K562 (cell line): ENCODE measurements at regions not wholly inside any gene's neighbourhood (a gene's known extent, or its start where the extent isn't known, plus 50 kb on each side); places are given as distances from the start of the nearest gene placed in this dataset.

Source experiments
- CBFA2T3 ChIP-seq: fragments of 450-650 bp; IDR thresholded peaks from 2 replicates; pipeline ENCODE4 v1.6.1; 2017
- CREB1 ChIP-seq, 2 experiments: sonication (generic) in 1 of 2; formaldehyde crosslinking in 1 of 2; IDR thresholded peaks; 2 replicates each; pipeline versions ENCODE4 v1.6.1 to v1.8.0; 2012 to 2022; ENCODE audit warnings: inconsistent platforms in 1 of 2, mild to moderate bottlenecking in 1 of 2, missing genetic modification reagents in 1 of 2, moderate library complexity in 1 of 2
- JUND ChIP-seq, 2 experiments: IDR thresholded peaks; 2 replicates in 1 of 2; 3 replicates in 1 of 2; pipeline ENCODE4 v1.6.1; 2011; ENCODE audit warnings: borderline replicate concordance in 2 of 2, low read depth in 2 of 2, low read length in 2 of 2, improper control_type of control experiment in 1 of 2, missing biosample characterization in 1 of 2, missing genetic modification characterization in 1 of 2, missing genetic modification reagents in 1 of 2
- KDM1A ChIP-seq, 2 experiments: fragments of 450-650 bp; IDR thresholded peaks; 2 replicates each; pipeline ENCODE4 v1.6.1; 2016; ENCODE audit warnings: mild to moderate bottlenecking in 2 of 2
- KLF1 ChIP-seq: fragments of 450-650 bp; IDR thresholded peaks from 2 replicates; pipeline ENCODE4 v1.6.1; 2016; ENCODE audit warnings: missing genetic modification characterization, missing compliant biosample characterization
- MEF2A ChIP-seq: IDR thresholded peaks from 2 replicates; pipeline ENCODE4 v1.6.1; 2011; ENCODE audit warnings: low read depth, mild to moderate bottlenecking, low read length, moderate library complexity; ENCODE audit not compliant: control insufficient read depth
- NCOA2 ChIP-seq, 2 experiments: fragments of 450-650 bp; IDR thresholded peaks; 2 replicates each; pipeline ENCODE4 v1.6.1; 2018; ENCODE audit warnings: mild to moderate bottlenecking in 2 of 2, moderate library complexity in 1 of 2; ENCODE audit not compliant: partially characterized antibody in 2 of 2
- NR2F6 ChIP-seq: fragments of 450-650 bp; formaldehyde crosslinking; IDR thresholded peaks from 2 replicates; pipeline ENCODE4 v1.4.0; 2020; ENCODE audit warnings: mild to moderate bottlenecking
- POLR2A ChIP-seq: fragments of 450-650 bp; conservative IDR thresholded peaks from 2 replicates; pipeline ENCODE4 v1.6.1; 2016
- SMARCE1 ChIP-seq: fragments of 450-650 bp; IDR thresholded peaks from 2 replicates; pipeline ENCODE4 v1.7.1; 2016; ENCODE audit warnings: mild to moderate bottlenecking
- SOX6 ChIP-seq: fragments of 450-650 bp; IDR thresholded peaks from 2 replicates; pipeline ENCODE4 v1.6.1; 2014; ENCODE audit warnings: mild to moderate bottlenecking
- TEAD4 ChIP-seq, 2 experiments: sonication (generic) in 1 of 2; formaldehyde crosslinking in 1 of 2; IDR thresholded peaks; 2 replicates each; pipeline versions ENCODE4 v1.6.1 to v1.8.0; 2012 to 2022; ENCODE audit warnings: borderline replicate concordance in 1 of 2, inconsistent platforms in 1 of 2, low read length in 1 of 2, mild to moderate bottlenecking in 1 of 2, missing genetic modification reagents in 1 of 2
- ZC3H8 ChIP-seq: fragments of 450-650 bp; IDR thresholded peaks from 2 replicates; pipeline ENCODE4 v1.6.1; 2017
- ZNF175 ChIP-seq: fragments of 200-800 bp; sonication (Bioruptor generic); IDR thresholded peaks from 2 replicates; pipeline ENCODE4 v1.6.1; 2016; ENCODE audit warnings: low read depth, mild to moderate bottlenecking, missing genetic modification characterization, missing compliant biosample characterization
- ZNF224 ChIP-seq: sonication (generic); formaldehyde crosslinking; IDR thresholded peaks from 2 replicates; pipeline ENCODE4 v1.8.0; 2022; ENCODE audit warnings: mild to moderate bottlenecking, missing genetic modification reagents
- TF ChIP-seq, protein P1 (sequence below): fragments of 250-450 bp; sonication (Bioruptor Pico); IDR thresholded peaks from 2 replicates; pipeline ENCODE4 v1.4.0; 2020
- TF ChIP-seq, protein P2 (sequence below): sonication (generic); formaldehyde crosslinking; IDR thresholded peaks from 2 replicates; pipeline ENCODE4 v1.8.0; 2022; ENCODE audit warnings: missing genetic modification reagents, mild to moderate bottlenecking, borderline replicate concordance
- TF ChIP-seq, protein P3 (sequence below): conservative IDR thresholded peaks from 2 replicates; pipeline ENCODE4 v1.6.1; 2011; ENCODE audit warnings: low read depth, mild to moderate bottlenecking, low read length; ENCODE audit not compliant: control insufficient read depth
- TF ChIP-seq, protein P4 (sequence below): sonication (generic); formaldehyde crosslinking; IDR thresholded peaks from 2 replicates; pipeline ENCODE4 v1.8.1; 2022; ENCODE audit warnings: missing genetic modification reagents

DNA sequence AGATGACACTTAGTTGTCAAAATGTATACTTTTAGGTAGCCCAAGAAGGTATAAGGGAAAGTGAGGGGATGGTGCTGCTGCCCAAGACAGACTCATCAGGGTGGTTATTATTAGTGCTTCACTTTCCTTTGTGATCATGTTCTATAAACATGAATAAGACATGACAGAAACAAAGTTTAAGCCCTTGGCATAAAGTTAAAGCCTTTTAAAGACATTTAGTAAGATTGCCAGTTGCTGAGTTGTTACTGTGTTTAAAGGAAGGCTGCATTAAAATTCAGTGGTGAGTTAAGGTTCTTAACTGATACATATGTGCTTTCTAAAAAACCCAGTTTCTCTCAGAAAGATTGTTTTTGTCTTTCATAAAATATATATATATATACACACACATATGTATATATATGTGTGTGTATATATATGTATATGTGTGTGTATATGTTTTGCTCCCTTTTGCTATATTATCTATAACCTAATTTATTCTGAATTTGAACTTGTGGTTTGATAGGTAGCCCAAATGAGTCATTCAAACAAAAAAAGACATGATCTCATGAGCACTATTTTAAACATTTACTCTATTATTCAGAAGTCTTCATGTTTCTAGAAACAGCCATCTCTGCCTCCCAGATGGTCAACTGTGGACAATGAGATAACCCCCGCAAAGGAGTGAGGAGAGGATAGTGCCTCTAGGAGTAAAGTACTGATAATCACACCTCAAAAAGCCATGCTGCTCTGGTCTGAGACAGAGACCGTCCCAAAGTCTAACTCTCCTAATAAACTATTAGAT is 98.1 kb upstream of the OTUD4 start (continued):
- TF ChIP-seq, protein P1, sequence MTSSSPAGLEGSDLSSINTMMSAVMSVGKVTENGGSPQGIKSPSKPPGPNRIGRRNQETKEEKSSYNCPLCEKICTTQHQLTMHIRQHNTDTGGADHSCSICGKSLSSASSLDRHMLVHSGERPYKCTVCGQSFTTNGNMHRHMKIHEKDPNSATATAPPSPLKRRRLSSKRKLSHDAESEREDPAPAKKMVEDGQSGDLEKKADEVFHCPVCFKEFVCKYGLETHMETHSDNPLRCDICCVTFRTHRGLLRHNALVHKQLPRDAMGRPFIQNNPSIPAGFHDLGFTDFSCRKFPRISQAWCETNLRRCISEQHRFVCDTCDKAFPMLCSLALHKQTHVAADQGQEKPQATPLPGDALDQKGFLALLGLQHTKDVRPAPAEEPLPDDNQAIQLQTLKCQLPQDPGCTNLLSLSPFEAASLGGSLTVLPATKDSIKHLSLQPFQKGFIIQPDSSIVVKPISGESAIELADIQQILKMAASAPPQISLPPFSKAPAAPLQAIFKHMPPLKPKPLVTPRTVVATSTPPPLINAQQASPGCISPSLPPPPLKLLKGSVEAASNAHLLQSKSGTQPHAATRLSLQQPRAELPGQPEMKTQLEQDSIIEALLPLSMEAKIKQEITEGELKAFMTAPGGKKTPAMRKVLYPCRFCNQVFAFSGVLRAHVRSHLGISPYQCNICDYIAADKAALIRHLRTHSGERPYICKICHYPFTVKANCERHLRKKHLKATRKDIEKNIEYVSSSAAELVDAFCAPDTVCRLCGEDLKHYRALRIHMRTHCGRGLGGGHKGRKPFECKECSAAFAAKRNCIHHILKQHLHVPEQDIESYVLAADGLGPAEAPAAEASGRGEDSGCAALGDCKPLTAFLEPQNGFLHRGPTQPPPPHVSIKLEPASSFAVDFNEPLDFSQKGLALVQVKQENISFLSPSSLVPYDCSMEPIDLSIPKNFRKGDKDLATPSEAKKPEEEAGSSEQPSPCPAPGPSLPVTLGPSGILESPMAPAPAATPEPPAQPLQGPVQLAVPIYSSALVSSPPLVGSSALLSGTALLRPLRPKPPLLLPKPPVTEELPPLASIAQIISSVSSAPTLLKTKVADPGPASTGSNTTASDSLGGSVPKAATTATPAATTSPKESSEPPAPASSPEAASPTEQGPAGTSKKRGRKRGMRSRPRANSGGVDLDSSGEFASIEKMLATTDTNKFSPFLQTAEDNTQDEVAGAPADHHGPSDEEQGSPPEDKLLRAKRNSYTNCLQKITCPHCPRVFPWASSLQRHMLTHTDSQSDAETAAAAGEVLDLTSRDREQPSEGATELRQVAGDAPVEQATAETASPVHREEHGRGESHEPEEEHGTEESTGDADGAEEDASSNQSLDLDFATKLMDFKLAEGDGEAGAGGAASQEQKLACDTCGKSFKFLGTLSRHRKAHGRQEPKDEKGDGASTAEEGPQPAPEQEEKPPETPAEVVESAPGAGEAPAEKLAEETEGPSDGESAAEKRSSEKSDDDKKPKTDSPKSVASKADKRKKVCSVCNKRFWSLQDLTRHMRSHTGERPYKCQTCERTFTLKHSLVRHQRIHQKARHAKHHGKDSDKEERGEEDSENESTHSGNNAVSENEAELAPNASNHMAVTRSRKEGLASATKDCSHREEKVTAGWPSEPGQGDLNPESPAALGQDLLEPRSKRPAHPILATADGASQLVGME = no peak
- TF ChIP-seq NR2F6 (no peak), SOX6 (peak; percentile 71), ZNF175 (no peak), JUND (IDR thresholded peaks at IDR 0.05; ENCODE audit: borderline replicate concordance, low read depth, low read length) (peak; percentile 81), JUND (tag; IDR thresholded peaks at IDR 0.05; ENCODE audit: borderline replicate concordance, low read depth, low read length) (peak; percentile 84; the same call in 2 of the 3 replicates), SMARCE1 (peak; percentile 72; the same call in 1 of the 2 replicates), MEF2A (peak; percentile 98), CBFA2T3 (peak; percentile 95), KLF1 (tag) (no peak), CREB1 (IDR thresholded peaks at IDR 0.05) (peak; percentile 55; the same call in 1 of the 2 replicates), CREB1 (CRISPR knock-in tag; IDR thresholded peaks at IDR 0.05) (no peak), KDM1A (IDR thresholded peaks at IDR 0.05) (peak; percentile 27 to 66; a peak in 3 of 4 replicates), ZNF224 (CRISPR knock-in tag) (no peak), POLR2A (no peak), TEAD4 (IDR thresholded peaks at IDR 0.05; ENCODE audit: low read length) (peak; percentile 95), TEAD4 (CRISPR knock-in tag; IDR thresholded peaks at IDR 0.05; ENCODE audit: borderline replicate concordance) (no peak), NCOA2 (IDR thresholded peaks at IDR 0.05; ENCODE audit: partially characterized antibody in 2 of 2) (peak; percentile 11 to 29), ZC3H8 (no peak)
- TF ChIP-seq, protein P2, sequence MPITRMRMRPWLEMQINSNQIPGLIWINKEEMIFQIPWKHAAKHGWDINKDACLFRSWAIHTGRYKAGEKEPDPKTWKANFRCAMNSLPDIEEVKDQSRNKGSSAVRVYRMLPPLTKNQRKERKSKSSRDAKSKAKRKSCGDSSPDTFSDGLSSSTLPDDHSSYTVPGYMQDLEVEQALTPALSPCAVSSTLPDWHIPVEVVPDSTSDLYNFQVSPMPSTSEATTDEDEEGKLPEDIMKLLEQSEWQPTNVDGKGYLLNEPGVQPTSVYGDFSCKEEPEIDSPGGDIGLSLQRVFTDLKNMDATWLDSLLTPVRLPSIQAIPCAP (CRISPR knock-in tag) = no peak
- TF ChIP-seq, protein P3, sequence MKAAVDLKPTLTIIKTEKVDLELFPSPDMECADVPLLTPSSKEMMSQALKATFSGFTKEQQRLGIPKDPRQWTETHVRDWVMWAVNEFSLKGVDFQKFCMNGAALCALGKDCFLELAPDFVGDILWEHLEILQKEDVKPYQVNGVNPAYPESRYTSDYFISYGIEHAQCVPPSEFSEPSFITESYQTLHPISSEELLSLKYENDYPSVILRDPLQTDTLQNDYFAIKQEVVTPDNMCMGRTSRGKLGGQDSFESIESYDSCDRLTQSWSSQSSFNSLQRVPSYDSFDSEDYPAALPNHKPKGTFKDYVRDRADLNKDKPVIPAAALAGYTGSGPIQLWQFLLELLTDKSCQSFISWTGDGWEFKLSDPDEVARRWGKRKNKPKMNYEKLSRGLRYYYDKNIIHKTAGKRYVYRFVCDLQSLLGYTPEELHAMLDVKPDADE = no peak
- TF ChIP-seq, protein P4, sequence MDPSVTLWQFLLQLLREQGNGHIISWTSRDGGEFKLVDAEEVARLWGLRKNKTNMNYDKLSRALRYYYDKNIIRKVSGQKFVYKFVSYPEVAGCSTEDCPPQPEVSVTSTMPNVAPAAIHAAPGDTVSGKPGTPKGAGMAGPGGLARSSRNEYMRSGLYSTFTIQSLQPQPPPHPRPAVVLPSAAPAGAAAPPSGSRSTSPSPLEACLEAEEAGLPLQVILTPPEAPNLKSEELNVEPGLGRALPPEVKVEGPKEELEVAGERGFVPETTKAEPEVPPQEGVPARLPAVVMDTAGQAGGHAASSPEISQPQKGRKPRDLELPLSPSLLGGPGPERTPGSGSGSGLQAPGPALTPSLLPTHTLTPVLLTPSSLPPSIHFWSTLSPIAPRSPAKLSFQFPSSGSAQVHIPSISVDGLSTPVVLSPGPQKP = no peak
